ENCODE measurements at regions not wholly inside any gene's neighbourhood (a gene's known extent, or its start where the extent isn't known, plus 50 kb on each side); places are given as distances from the start of the nearest gene placed in this dataset.

- TF ChIP-seq EZH2 (IDR thresholded peaks at IDR 0.05; ENCODE audit: borderline replicate concordance, low read depth, low read length, poor library complexity, severe bottlenecking) (no peak), CTCF (conservative IDR thresholded peaks at IDR 0.05; ENCODE audit: low read depth, low read length) (no peak)
- intact Hi-C loops (cut with micrococcal nuclease; ENCODE audit: unreplicated experiment), result no loop called here
- Histone ChIP-seq H3K27me3 (replicated peaks; ENCODE audit: insufficient read depth, low read depth, low read length, poor library complexity) (no peaks in the 10 kb centered on the region), H3K4me3 (ENCODE audit: low read depth, low read length, poor library complexity, severe bottlenecking) (no peak overlapping the region), H3K4me1 (ENCODE audit: insufficient read depth, low read length, poor library complexity, severe bottlenecking) (peaks cover 18% of the 10 kb centered on the region), H3K27ac (ENCODE audit: low read depth, low read length, poor library complexity, severe bottlenecking) (no peak overlapping the region), H3K9me3 (ENCODE audit: low read depth, low read length, poor library complexity, severe bottlenecking) (no peaks in the 10 kb centered on the region), H3K36me3 (ENCODE audit: insufficient read depth, low read length, poor library complexity, severe bottlenecking) (no peaks in the 10 kb centered on the region)
- ChIA-PET POLR2A (ENCODE audit: low non-redundant PET) (no interaction called here), CTCF (no interaction called here)
- no peak for DNase-seq (ENCODE audit: low spot score)
- BruUV-seq (replicated peaks), result no TSS peak
Measured at GRCh38 chr7:136530831-136531230, 337.6 kb upstream of the CHRM2 start.

- H3K36me3 ChIP-seq (ENCODE audit: insufficient read depth, low read length, poor library complexity, severe bottlenecking), result no peaks in the 10 kb centered on the region
- no peaks in the 10 kb centered on the region for H3K27me3 ChIP-seq (replicated peaks; ENCODE audit: insufficient read depth, low read depth, low read length, poor library complexity)
- no peak for TF ChIP-seq EZH2 (IDR thresholded peaks at IDR 0.05; ENCODE audit: borderline replicate concordance, low read depth, low read length, poor library complexity, severe bottlenecking)
- TF ChIP-seq CTCF (conservative IDR thresholded peaks at IDR 0.05; ENCODE audit: low read depth, low read length), result no peak
- ChIA-PET POLR2A (ENCODE audit: low non-redundant PET) (no interaction called here), CTCF (interaction anchor here (0.6 kb wide), 1 partner anchor 1481 kb away, joined by 3 read pairs; no protein-coding TSS in a partner anchor)
- H3K27ac ChIP-seq (ENCODE audit: low read depth, low read length, poor library complexity, severe bottlenecking), result peak overlapping the region; percentile 41
- H3K4me3 ChIP-seq (ENCODE audit: low read depth, low read length, poor library complexity, severe bottlenecking), result no peak overlapping the region
- H3K4me1 ChIP-seq (ENCODE audit: insufficient read depth, low read length, poor library complexity, severe bottlenecking), result peaks cover 14% of the 10 kb centered on the region
- BruUV-seq (replicated peaks), result no TSS peak
- H3K9me3 ChIP-seq (ENCODE audit: low read depth, low read length, poor library complexity, severe bottlenecking), result no peaks in the 10 kb centered on the region
- intact Hi-C loops (cut with micrococcal nuclease; ENCODE audit: unreplicated experiment), result no loop called here
- peak; percentile 79 for DNase-seq (ENCODE audit: low spot score)
Measured at GRCh38 chr7:136528329-136528728, 340.1 kb upstream of the CHRM2 start.

GRCh38 chr7:136527554-136527953 lies 340.9 kb upstream of the CHRM2 start:
- no TSS peak for BruUV-seq (replicated peaks)
- H3K36me3 ChIP-seq (ENCODE audit: insufficient read depth, low read length, poor library complexity, severe bottlenecking), result no peaks in the 10 kb centered on the region
- CTCF ChIA-PET, result no interaction called here
- H3K4me3 ChIP-seq (ENCODE audit: low read depth, low read length, poor library complexity, severe bottlenecking), result no peak overlapping the region
- no peak for TF ChIP-seq CTCF (conservative IDR thresholded peaks at IDR 0.05; ENCODE audit: low read depth, low read length)
- no peak for TF ChIP-seq EZH2 (IDR thresholded peaks at IDR 0.05; ENCODE audit: borderline replicate concordance, low read depth, low read length, poor library complexity, severe bottlenecking)
- peak overlapping the region; percentile 41 for H3K27ac ChIP-seq (ENCODE audit: low read depth, low read length, poor library complexity, severe bottlenecking)
- no peaks in the 10 kb centered on the region for H3K9me3 ChIP-seq (ENCODE audit: low read depth, low read length, poor library complexity, severe bottlenecking)
- intact Hi-C loops (cut with micrococcal nuclease; ENCODE audit: unreplicated experiment), result no loop called here
- POLR2A ChIA-PET (ENCODE audit: low non-redundant PET), result no interaction called here
- no peaks in the 10 kb centered on the region for H3K27me3 ChIP-seq (replicated peaks; ENCODE audit: insufficient read depth, low read depth, low read length, poor library complexity)
- DNase-seq (ENCODE audit: low spot score), result no peak
- H3K4me1 ChIP-seq (ENCODE audit: insufficient read depth, low read length, poor library complexity, severe bottlenecking), result peaks cover 14% of the 10 kb centered on the region

All from A673 (cell line).